ENCODE measurements at regions not wholly inside any gene's neighbourhood (a gene's known extent, or its start where the extent isn't known, plus 50 kb on each side); places are given as distances from the start of the nearest gene placed in this dataset.

GRCh38 chr13:60329221-60329923, 67.6 kb upstream of the TDRD3 start:
- H3K27me3 ChIP-seq (ENCODE audit: control insufficient read depth, insufficient read depth, low read length) = no peaks in the 10 kb centered on the region
- H3K27ac ChIP-seq (ENCODE audit: low read length) = no peak overlapping the region
- H3K36me3 ChIP-seq (ENCODE audit: control insufficient read depth, insufficient read depth, low read length) = no peaks in the 10 kb centered on the region
- no peak overlapping the region for H3K4me3 ChIP-seq (ENCODE audit: low read length)
- peak; percentile 54 for DNase-seq (ENCODE audit: low read depth, low spot score)
- no peaks in the 10 kb centered on the region for H3K4me1 ChIP-seq (ENCODE audit: control insufficient read depth, insufficient read depth, low read length)
- no peaks in the 10 kb centered on the region for H3K9me3 ChIP-seq (ENCODE audit: control insufficient read depth, insufficient read depth, low read length)
- WGBS (ENCODE audit: insufficient coverage, insufficient read length) = no CpG with 5 or more reads among the region's 2 CpGs

- H3K27me3 ChIP-seq (ENCODE audit: control insufficient read depth, insufficient read depth, low read length) = no peaks in the 10 kb centered on the region
- H3K9me3 ChIP-seq (ENCODE audit: control insufficient read depth, insufficient read depth, low read length) = no peaks in the 10 kb centered on the region
- DNase-seq (ENCODE audit: low read depth, low spot score) = no peak
- WGBS (ENCODE audit: insufficient coverage, insufficient read length) = no CpG with 5 or more reads among the region's 4 CpGs
- no peak overlapping the region for H3K27ac ChIP-seq (ENCODE audit: low read length)
- no peaks in the 10 kb centered on the region for H3K4me1 ChIP-seq (ENCODE audit: control insufficient read depth, insufficient read depth, low read length)
- no peak overlapping the region for H3K4me3 ChIP-seq (ENCODE audit: low read length)
- H3K36me3 ChIP-seq (ENCODE audit: control insufficient read depth, insufficient read depth, low read length) = no peaks in the 10 kb centered on the region
These were observed 65.6 kb upstream of the TDRD3 start for GRCh38 chr13:60331249-60332012.

GRCh38 chr13:60332682-60333081, 64.3 kb upstream of the TDRD3 start:
- no peaks in the 10 kb centered on the region for H3K36me3 ChIP-seq (ENCODE audit: control insufficient read depth, insufficient read depth, low read length)
- no peaks in the 10 kb centered on the region for H3K27me3 ChIP-seq (ENCODE audit: control insufficient read depth, insufficient read depth, low read length)
- H3K27ac ChIP-seq (ENCODE audit: low read length) = no peak overlapping the region
- no CpG with 5 or more reads among the region's 1 CpG for WGBS (ENCODE audit: insufficient coverage, insufficient read length)
- DNase-seq (ENCODE audit: low read depth, low spot score) = no peak
- H3K9me3 ChIP-seq (ENCODE audit: control insufficient read depth, insufficient read depth, low read length) = no peaks in the 10 kb centered on the region
- no peak overlapping the region for H3K4me3 ChIP-seq (ENCODE audit: low read length)
- no peaks in the 10 kb centered on the region for H3K4me1 ChIP-seq (ENCODE audit: control insufficient read depth, insufficient read depth, low read length)

- no peaks in the 10 kb centered on the region for H3K27me3 ChIP-seq (ENCODE audit: control insufficient read depth, insufficient read depth, low read length)
- no CpG with 5 or more reads among the region's 1 CpG for WGBS (ENCODE audit: insufficient coverage, insufficient read length)
- no peak overlapping the region for H3K4me3 ChIP-seq (ENCODE audit: low read length)
- DNase-seq (ENCODE audit: low read depth, low spot score) = no peak
- no peaks in the 10 kb centered on the region for H3K4me1 ChIP-seq (ENCODE audit: control insufficient read depth, insufficient read depth, low read length)
- no peak overlapping the region for H3K27ac ChIP-seq (ENCODE audit: low read length)
- no peaks in the 10 kb centered on the region for H3K36me3 ChIP-seq (ENCODE audit: control insufficient read depth, insufficient read depth, low read length)
- no peaks in the 10 kb centered on the region for H3K9me3 ChIP-seq (ENCODE audit: control insufficient read depth, insufficient read depth, low read length)
These were observed 62.7 kb upstream of the TDRD3 start for GRCh38 chr13:60334310-60334709.

- no CpG with 5 or more reads among the region's 1 CpG for WGBS (ENCODE audit: insufficient coverage, insufficient read length)
- Histone ChIP-seq H3K27ac (ENCODE audit: low read length) (no peak overlapping the region), H3K36me3 (ENCODE audit: control insufficient read depth, insufficient read depth, low read length) (no peaks in the 10 kb centered on the region), H3K27me3 (ENCODE audit: control insufficient read depth, insufficient read depth, low read length) (no peaks in the 10 kb centered on the region), H3K9me3 (ENCODE audit: control insufficient read depth, insufficient read depth, low read length) (no peaks in the 10 kb centered on the region), H3K4me1 (ENCODE audit: control insufficient read depth, insufficient read depth, low read length) (no peaks in the 10 kb centered on the region), H3K4me3 (ENCODE audit: low read length) (no peak overlapping the region)
- no peak for DNase-seq (ENCODE audit: low read depth, low spot score)
These were observed 61.5 kb upstream of the TDRD3 start for GRCh38 chr13:60335531-60335930.

GRCh38 chr13:60338754-60339153, 58.3 kb upstream of the TDRD3 start:
- H3K9me3 ChIP-seq (ENCODE audit: control insufficient read depth, insufficient read depth, low read length) = no peaks in the 10 kb centered on the region
- no peaks in the 10 kb centered on the region for H3K27me3 ChIP-seq (ENCODE audit: control insufficient read depth, insufficient read depth, low read length)
- no peaks in the 10 kb centered on the region for H3K36me3 ChIP-seq (ENCODE audit: control insufficient read depth, insufficient read depth, low read length)
- H3K27ac ChIP-seq (ENCODE audit: low read length) = no peak overlapping the region
- no peak overlapping the region for H3K4me3 ChIP-seq (ENCODE audit: low read length)
- WGBS (ENCODE audit: insufficient coverage, insufficient read length) = no CpG with 5 or more reads among the region's 2 CpGs
- no peak for DNase-seq (ENCODE audit: low read depth, low spot score)
- no peaks in the 10 kb centered on the region for H3K4me1 ChIP-seq (ENCODE audit: control insufficient read depth, insufficient read depth, low read length)

GRCh38 chr13:60343978-60344377, 53.0 kb upstream of the TDRD3 start:
- H3K27me3 ChIP-seq (ENCODE audit: control insufficient read depth, insufficient read depth, low read length) = no peaks in the 10 kb centered on the region
- WGBS (ENCODE audit: insufficient coverage, insufficient read length) = no CpG with 5 or more reads among the region's 1 CpG
- no peaks in the 10 kb centered on the region for H3K36me3 ChIP-seq (ENCODE audit: control insufficient read depth, insufficient read depth, low read length)
- H3K9me3 ChIP-seq (ENCODE audit: control insufficient read depth, insufficient read depth, low read length) = no peaks in the 10 kb centered on the region
- no peak overlapping the region for H3K27ac ChIP-seq (ENCODE audit: low read length)
- no peak overlapping the region for H3K4me3 ChIP-seq (ENCODE audit: low read length)
- H3K4me1 ChIP-seq (ENCODE audit: control insufficient read depth, insufficient read depth, low read length) = no peaks in the 10 kb centered on the region
- no peak for DNase-seq (ENCODE audit: low read depth, low spot score)

GRCh38 chr13:60347174-60347573, 49.8 kb upstream of the TDRD3 start:
- DNase-seq (ENCODE audit: low read depth, low spot score) = no peak
- Histone ChIP-seq H3K36me3 (ENCODE audit: control insufficient read depth, insufficient read depth, low read length) (no peaks in the 10 kb centered on the region), H3K9me3 (ENCODE audit: control insufficient read depth, insufficient read depth, low read length) (no peaks in the 10 kb centered on the region), H3K4me3 (ENCODE audit: low read length) (no peak overlapping the region), H3K27ac (ENCODE audit: low read length) (no peak overlapping the region), H3K27me3 (ENCODE audit: control insufficient read depth, insufficient read depth, low read length) (no peaks in the 10 kb centered on the region), H3K4me1 (ENCODE audit: control insufficient read depth, insufficient read depth, low read length) (no peaks in the 10 kb centered on the region)
- WGBS (ENCODE audit: insufficient coverage, insufficient read length) = 100% methylated on average over 1 of the region's 3 CpGs
